ENCODE measurements at regions not wholly inside any gene's neighbourhood (a gene's known extent, or its start where the extent isn't known, plus 50 kb on each side); places are given as distances from the start of the nearest gene placed in this dataset.

GRCh38 chr12:58554522-58555157 lies 365.7 kb downstream of the LRIG3 start:
- DNase-seq (ENCODE audit: low read depth) = no peak
- H3K4me3 ChIP-seq (ENCODE audit: low read depth, low read length) = no peak overlapping the region
- no peak for TF ChIP-seq CTCF (IDR thresholded peaks at IDR 0.05; ENCODE audit: insufficient read depth, low read depth, low read length, missing control alignments)

GRCh38 chr12:58557171-58557570 lies 363.1 kb downstream of the LRIG3 start:
- TF ChIP-seq CTCF (IDR thresholded peaks at IDR 0.05; ENCODE audit: insufficient read depth, low read depth, low read length, missing control alignments) = no peak
- H3K4me3 ChIP-seq (ENCODE audit: low read depth, low read length) = no peak overlapping the region
- DNase-seq (ENCODE audit: low read depth) = no peak

GRCh38 chr12:58557661-58558060 lies 362.6 kb downstream of the LRIG3 start:
- TF ChIP-seq CTCF (IDR thresholded peaks at IDR 0.05; ENCODE audit: insufficient read depth, low read depth, low read length, missing control alignments) = no peak
- no peak for DNase-seq (ENCODE audit: low read depth)
- H3K4me3 ChIP-seq (ENCODE audit: low read depth, low read length) = no peak overlapping the region

- no peak overlapping the region for H3K4me3 ChIP-seq (ENCODE audit: low read depth, low read length)
- DNase-seq (ENCODE audit: low read depth) = no peak
- TF ChIP-seq CTCF (IDR thresholded peaks at IDR 0.05; ENCODE audit: insufficient read depth, low read depth, low read length, missing control alignments) = no peak
These were observed 356.7 kb downstream of the LRIG3 start for GRCh38 chr12:58563621-58564020.

- H3K4me3 ChIP-seq (ENCODE audit: low read depth, low read length) = no peak overlapping the region
- TF ChIP-seq CTCF (IDR thresholded peaks at IDR 0.05; ENCODE audit: insufficient read depth, low read depth, low read length, missing control alignments) = no peak
- no peak for DNase-seq (ENCODE audit: low read depth)
These were observed 355.6 kb downstream of the LRIG3 start for GRCh38 chr12:58564721-58565120.

- H3K4me3 ChIP-seq (ENCODE audit: low read depth, low read length) = no peak overlapping the region
- no peak for DNase-seq (ENCODE audit: low read depth)
- TF ChIP-seq CTCF (IDR thresholded peaks at IDR 0.05; ENCODE audit: insufficient read depth, low read depth, low read length, missing control alignments) = no peak
These were observed 353.7 kb downstream of the LRIG3 start for GRCh38 chr12:58566599-58566998.

GRCh38 chr12:58567189-58567588 lies 353.1 kb downstream of the LRIG3 start:
- no peak for DNase-seq (ENCODE audit: low read depth)
- TF ChIP-seq CTCF (IDR thresholded peaks at IDR 0.05; ENCODE audit: insufficient read depth, low read depth, low read length, missing control alignments) = no peak
- no peak overlapping the region for H3K4me3 ChIP-seq (ENCODE audit: low read depth, low read length)

Data from GM12865 (cell line).